IMR-90 (cell line): ENCODE measurements at regions not wholly inside any gene's neighbourhood (a gene's known extent, or its start where the extent isn't known, plus 50 kb on each side); places are given as distances from the start of the nearest gene placed in this dataset.

Experiments used
- MXI1 ChIP-seq: IDR thresholded peaks from 2 replicates; pipeline ENCODE4 v1.6.1; 2012; ENCODE audit warnings: low read depth, mild to moderate bottlenecking, low read length, moderate library complexity, borderline replicate concordance
- NFE2L2 ChIP-seq: fragments of 150-350 bp; IDR thresholded peaks from 2 replicates; pipeline ENCODE4 v1.6.1; 2016; ENCODE audit warnings: low read depth, mild to moderate bottlenecking, low read length
- POLR2A ChIP-seq: IDR thresholded peaks from 2 replicates; pipeline ENCODE4 v1.6.1; 2012; ENCODE audit warnings: mild to moderate bottlenecking, low read depth, low read length
- TF ChIP-seq, protein P1 (sequence below): conservative IDR thresholded peaks from 2 replicates; pipeline ENCODE4 v1.5.1; 2012; ENCODE audit warnings: mild to moderate bottlenecking, low read depth, low read length, improper control_type of control experiment

DNA sequence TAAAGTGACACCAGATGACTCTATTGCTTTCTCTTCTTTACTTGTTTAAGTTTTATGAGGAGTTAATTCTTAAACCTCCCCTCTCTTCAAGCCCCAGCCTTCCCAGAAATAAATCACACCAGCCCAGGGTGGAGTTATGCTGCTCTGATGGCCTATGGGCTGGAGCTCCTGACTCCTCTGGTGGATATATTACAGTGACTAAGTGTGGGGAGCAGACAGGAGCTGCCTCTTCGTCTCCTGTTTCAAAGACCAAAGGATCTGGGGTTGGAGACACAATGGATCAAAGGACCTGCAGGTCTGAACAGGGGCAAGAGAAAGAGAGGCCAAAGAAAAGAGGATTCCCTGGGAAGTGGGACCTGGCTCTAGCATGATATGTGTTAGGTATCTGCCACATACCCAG lies 312.0 kb upstream of the MSX2 start:
- TF ChIP-seq MXI1 (no peak), NFE2L2 (no peak), POLR2A (no peak)
- TF ChIP-seq, protein P1, sequence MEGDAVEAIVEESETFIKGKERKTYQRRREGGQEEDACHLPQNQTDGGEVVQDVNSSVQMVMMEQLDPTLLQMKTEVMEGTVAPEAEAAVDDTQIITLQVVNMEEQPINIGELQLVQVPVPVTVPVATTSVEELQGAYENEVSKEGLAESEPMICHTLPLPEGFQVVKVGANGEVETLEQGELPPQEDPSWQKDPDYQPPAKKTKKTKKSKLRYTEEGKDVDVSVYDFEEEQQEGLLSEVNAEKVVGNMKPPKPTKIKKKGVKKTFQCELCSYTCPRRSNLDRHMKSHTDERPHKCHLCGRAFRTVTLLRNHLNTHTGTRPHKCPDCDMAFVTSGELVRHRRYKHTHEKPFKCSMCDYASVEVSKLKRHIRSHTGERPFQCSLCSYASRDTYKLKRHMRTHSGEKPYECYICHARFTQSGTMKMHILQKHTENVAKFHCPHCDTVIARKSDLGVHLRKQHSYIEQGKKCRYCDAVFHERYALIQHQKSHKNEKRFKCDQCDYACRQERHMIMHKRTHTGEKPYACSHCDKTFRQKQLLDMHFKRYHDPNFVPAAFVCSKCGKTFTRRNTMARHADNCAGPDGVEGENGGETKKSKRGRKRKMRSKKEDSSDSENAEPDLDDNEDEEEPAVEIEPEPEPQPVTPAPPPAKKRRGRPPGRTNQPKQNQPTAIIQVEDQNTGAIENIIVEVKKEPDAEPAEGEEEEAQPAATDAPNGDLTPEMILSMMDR, result no peak
